Fibroblast of skin of left biceps (primary cell): ENCODE measurements at regions not wholly inside any gene's neighbourhood (a gene's known extent, or its start where the extent isn't known, plus 50 kb on each side); places are given as distances from the start of the nearest gene placed in this dataset.
"Not testable (repeated sequence)": the region's sequence is repeated elsewhere in the genome, so short reads cannot be mapped to it uniquely, and the experiment has no call there.

Experiments used
- DNase-seq, 2 experiments: peaks; one replicate each; pipeline ENCODE4 v3.0.0-alpha.2; 2013; ENCODE audit warnings: low read depth in 2 of 2

DNA sequence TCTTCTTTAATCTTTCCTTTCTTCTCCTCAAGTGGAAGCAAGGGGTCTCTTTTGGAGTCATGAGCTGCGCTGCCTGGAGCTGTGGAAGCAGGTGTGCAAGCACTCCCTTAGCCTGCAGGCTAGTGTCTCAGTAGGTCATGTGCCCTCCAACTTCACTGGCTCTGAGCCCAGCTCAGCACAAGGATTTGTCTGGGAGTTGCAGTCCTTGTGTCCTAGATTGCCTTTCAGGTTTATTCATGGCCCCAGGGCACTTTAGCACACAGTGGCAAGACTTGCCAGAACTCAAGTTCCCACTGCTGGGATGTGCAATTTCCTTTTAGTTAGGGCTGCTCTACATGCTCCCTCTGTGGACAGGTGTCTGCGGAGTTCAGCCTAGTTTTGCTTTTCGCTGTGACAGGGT is 211.7 kb downstream of the LIG4 start:
- no peak for DNase-seq

- no peak for DNase-seq
Measured at GRCh38 chr13:108000998-108001397, 214.3 kb downstream of the LIG4 start.

- no peak for DNase-seq
Measured at GRCh38 chr13:107999751-108000150, 215.6 kb downstream of the LIG4 start.

DNA sequence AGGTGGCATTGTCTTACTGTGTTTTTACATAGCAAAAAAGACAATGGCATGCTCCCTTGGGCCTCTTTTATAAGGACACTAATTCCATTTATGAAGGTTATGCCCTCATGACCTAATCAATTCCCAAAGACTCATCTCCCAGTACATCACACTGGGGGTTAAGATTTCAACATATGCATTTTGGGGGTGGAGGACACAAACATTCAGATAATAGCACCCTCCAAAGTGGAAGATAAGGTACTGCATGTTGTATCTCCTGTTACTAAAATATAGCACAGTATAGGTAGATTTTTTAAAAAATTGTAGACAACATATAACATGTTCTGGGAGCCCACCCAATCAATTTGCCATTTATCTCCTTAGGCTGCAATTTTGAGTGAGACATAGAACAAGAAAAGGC is 221.2 kb downstream of the LIG4 start:
- DNase-seq, result no peak

DNA sequence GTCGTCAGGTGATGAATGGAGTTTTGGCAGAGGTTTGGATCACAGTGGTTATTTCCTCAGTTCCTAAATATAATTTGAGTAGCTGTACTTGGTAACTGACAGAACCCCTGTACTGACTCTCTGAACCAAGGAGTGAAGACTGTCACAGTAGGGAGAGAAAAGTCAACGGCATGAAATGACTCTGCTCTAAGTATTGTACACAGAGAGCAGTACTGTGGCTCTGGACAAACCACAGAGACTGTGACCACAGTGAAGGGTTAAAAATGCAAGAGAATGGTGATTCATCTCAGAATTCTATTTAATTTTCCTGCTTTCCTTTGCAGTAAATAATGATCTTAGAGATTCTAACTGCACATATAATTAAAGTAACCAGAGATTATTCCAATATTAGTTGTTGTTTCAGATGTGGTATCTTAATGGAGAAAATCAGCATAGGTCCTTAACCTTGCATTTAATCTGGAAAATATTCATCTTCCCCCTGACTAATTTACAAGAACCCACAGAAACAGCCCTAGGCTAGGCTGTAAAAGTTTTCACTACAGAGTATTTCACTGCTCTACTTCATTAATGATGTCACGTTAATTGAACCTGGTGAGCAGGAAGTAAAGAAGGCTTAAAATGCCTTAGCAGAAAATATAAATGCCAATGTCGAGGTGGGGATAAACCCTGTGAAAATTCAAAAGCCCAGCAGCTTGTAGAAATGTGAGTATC is 221.9 kb downstream of the LIG4 start:
- DNase-seq, result no peak

GRCh38 chr13:107992542-107992941 is 222.8 kb downstream of the LIG4 start:
- no peak for DNase-seq

DNA sequence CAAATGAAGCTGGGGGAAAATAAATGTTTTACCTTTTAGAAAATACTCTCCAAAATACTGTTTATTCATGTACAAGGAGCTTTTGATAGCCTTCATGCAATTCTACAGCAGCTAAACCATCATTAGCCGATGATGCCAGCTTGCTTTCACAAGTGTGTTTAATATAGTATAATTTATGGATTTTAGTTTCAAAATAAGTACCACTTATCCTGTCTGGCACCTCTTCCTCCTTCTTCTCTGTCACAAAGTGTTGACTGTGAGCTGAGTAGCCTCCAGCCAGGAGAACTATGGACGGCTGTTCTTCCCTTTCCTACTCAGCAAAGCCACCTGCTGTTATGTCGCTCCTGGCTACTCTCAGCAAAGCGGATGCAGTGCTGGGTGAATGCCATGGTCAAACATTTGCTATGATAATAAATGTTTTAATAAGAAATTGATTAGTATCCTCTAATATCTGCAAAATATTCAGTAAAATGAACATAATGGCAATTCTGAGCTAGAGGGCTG is 238.2 kb downstream of the LIG4 start:
- DNase-seq, result no peak

GRCh38 chr13:107976628-107977027 is 238.7 kb downstream of the LIG4 start:
- DNase-seq, result no peak

DNA sequence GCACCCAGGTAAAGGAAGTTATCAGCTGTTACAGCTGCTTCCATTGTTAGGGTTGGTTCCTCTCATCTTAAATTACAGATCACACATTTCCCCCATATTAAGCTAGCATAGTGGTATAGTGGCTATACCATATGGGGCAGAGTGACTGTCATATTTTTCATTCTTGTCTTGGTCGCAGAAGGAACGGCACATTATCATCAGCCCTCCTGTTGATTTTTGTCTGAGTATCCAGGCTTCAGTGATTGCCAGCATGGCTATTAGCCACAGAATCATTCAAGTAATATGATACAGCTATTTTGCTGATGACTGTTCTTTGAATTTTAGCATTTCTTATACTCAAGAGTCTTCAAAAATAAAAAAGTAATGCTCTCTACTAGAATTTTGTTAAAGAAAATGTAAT is 240.9 kb downstream of the LIG4 start:
- no peak for DNase-seq

- no peak for DNase-seq
Measured at GRCh38 chr13:107969546-107969945, 245.8 kb downstream of the LIG4 start.

GRCh38 chr13:107968470-107968869 is 246.9 kb downstream of the LIG4 start:
- no peak for DNase-seq

DNA sequence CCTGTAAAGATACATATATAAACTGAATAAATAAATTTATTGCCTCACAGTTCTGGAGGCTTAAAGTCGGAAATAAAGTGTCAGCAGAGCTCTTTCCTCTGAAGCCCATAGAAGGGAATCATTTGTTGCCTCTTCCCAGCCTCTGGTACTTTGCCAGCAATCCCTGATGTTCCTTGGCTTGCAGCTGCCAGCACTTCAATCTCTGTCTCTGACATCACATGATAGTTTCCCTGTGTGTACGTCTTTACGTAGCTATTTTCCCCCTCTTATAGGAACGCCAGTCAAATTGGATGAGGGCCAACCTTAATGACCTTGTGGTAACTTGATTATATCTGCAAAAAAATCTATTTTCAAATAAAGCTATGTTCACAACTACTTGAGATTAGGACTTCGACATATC is 250.9 kb downstream of the LIG4 start:
- no peak for DNase-seq

GRCh38 chr13:107961849-107962608 is 253.3 kb downstream of the LIG4 start:
- DNase-seq, result no peak

DNA sequence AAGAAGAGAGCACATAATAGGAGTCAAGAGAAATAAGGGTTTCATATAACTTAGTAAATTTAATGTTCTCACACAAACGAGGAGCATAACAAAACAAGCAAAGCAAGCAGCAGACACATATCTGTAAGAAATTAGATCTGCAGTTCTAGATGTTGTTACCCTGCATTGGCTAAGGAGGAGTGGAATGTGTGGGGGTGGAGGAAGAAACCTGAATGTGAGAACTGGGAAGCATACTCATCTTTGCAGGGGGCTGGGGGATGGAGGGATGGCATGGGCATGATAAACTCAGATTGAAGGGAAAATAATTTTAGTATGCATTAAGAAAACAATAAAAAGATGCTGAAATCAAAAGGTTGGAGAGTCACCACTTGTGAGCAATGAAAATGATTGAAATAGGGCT is 255.0 kb downstream of the LIG4 start:
- no peak for DNase-seq

DNA sequence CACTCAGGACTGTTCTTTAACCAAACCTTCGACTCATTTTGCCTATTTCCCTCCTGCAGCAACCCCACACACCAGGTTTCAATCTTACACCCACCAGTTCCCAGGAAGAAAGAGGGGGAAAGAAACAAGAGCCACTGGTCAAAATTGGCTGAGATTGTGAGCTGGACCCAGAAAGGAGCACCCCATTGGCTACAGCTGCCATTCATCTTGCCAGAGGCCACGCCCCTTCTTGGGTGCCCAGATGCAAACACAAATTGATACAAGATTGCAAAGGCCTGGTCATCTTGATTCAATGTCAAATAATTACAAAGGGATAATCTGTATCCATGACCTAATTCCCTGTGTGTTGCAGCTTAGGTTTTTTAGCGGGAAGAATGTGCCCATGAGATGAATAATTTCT is 258.4 kb downstream of the LIG4 start:
- no peak for DNase-seq

- DNase-seq, result no peak
Measured at GRCh38 chr13:107942030-107942617, 273.2 kb downstream of the LIG4 start.

DNA sequence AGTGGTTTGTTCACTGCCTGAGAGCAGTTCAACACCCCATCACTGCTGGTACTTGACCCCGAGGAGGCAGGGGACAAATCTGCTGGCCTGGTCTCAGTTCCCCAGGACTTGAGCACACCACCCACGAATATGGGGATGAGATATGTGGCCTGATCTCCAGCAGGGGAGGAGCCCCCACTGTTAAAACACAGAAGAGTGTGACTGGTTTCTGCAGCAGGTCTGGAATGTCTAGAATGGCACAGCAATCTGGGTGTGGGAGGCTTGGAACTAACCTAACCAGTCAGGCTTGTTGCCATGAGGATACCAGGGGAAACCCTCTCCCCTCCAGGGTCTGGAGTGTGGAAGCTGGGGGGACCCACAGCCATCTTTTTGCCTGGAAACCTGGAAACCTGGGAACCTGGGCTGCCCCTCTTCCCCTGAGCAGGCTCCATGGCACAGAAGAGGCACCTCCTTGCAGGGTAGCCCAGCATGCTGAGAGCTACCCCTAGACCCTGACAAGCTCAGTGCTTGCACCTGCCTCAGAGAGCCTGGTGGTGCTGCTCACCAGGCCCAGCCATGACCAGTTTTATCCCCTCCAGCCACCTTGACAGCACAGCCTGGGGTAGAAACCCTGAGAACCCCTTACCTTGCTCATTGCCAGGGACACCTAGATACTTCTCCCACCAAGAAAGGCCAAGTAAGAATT is 273.8 kb downstream of the LIG4 start:
- no peak for DNase-seq

- DNase-seq, result no peak
Measured at GRCh38 chr13:107937848-107938247, 277.5 kb downstream of the LIG4 start.

DNA sequence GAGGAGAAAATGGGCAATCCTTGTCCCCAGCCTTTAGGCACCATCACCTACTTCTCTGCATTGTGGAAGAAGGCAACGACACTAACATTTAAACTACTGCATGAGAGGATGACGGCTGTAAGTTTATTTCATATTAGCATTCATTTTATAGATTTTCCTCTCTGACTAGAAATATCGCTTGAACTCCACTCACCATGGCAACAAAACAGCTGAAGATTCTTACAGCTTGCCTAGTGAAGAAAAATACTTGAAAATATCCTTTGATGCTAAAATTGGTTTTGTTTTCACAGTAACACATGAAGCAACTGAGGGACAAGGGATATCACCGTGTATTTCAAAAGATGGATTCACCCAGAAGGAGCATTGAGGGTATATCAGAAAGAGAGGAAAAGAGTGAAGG is 284.3 kb downstream of the LIG4 start:
- DNase-seq, result no peak

DNA sequence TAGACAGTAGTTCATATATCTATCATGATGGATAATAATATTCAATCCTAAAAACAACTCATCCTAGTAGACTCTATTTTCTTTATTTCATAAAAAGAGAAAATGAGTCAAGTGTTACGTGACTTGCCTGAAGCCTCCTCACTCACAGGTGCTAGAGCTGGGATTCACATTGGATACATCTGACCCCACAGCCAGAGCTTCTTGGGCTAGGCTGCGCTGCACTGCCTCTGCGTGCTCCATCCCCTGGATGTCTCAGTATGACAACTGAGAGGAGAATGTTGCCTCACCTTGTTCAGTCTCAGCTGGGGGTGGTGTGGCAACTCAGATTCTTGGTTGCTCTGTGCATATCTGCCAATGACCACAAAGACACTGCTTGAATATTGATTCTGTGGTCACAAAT is 286.6 kb downstream of the LIG4 start:
- no peak for DNase-seq

- DNase-seq, result no peak
Measured at GRCh38 chr13:107927557-107927956, 287.8 kb downstream of the LIG4 start.

GRCh38 chr13:107926515-107926914 is 288.8 kb downstream of the LIG4 start:
- DNase-seq, result not testable (repeated sequence)
